GM21390 (cell line): ENCODE measurements at regions not wholly inside any gene's neighbourhood (a gene's known extent, or its start where the extent isn't known, plus 50 kb on each side); places are given as distances from the start of the nearest gene placed in this dataset.

Experiments
- ATAC-seq: cut with Tn5 transposase; IDR thresholded peaks from one replicate; pipeline ENCODE4 v1.9.1; 2021; ENCODE audit not compliant: unreplicated experiment

GRCh38 chr9:118276784-118277183 is 572.6 kb downstream of the TLR4 start:
- ATAC-seq = no peak

DNA sequence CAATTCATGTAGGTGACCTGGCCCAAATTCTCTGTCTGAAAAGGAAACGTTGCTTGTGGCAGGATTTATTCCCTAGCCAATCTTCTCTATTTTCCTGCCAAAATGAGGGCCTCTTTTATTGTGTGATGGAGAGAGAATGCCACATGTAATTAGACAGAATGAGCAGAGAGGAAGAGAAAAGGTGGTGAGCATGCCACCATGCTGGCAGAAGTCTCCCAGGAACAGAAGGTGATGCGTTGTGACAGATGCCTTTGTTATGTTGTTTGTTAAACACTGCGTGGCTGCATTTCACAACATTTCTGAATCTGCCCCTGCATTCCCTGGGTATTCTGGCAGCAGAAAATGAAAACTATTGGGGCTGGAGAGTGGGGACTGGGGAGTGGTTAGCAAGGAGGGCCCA is 577.6 kb downstream of the TLR4 start:
- ATAC-seq = no peak

GRCh38 chr9:118283488-118283887 is 579.3 kb downstream of the TLR4 start:
- ATAC-seq = no peak

- no peak for ATAC-seq
Measured at GRCh38 chr9:118290116-118290515, 585.9 kb downstream of the TLR4 start.

DNA sequence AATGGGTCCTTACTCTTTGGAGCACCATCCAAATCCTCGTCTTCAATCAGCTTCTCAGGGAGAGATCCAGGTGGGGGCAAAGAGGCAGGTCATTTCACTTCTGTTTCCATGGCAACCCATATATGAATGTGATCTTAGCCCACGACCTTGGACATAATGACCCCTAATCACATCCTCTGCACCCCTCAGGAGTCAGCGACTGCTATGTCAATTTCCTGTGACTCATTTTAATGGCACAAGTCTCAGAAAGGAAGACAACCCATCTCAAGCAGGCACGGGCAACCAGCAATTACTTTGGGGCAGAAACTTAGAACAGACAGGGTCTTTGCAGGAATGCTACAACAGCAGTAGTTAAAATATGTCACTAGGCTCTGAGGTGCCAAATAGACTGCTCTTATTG is 591.2 kb downstream of the TLR4 start:
- no peak for ATAC-seq

DNA sequence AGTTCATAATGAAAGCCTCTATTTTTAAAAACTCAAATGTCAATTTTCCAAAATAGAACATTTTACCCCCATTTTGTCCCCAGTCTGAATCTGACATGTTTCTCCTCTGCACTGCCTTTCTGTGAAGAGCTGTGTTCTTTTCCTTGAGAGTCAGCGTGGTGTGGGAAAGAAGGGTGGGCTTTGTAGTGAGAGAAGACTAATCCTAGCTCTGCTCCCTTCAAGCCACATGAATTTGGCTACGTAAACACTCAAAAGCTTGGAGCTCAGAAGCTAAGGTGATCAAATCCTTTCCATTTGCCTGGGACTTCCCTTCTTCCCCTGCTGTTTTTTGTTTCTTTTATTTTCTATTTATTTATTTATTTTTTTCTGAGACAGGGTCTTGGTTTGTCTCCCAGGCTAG is 598.5 kb downstream of the TLR4 start:
- ATAC-seq = no peak

DNA sequence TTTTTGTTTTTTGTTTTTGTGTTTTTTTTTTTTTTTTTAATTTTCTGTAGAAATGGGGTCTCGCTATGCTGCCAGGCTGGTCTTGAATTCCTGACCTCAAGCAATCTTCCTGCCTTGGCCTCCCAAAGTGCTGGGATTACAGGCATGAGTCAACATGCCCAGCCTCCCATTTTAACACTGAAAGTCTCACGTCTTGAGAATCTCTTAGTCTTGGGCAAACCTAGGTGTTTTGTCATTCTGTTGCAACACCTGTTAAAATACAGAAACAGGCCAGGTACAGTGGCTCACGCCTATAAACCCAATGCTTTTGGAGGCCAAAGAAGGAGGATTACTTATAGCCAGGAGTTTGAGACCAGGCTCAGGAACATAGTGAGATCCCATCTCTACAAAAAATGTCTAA is 599.0 kb downstream of the TLR4 start:
- ATAC-seq = no peak

DNA sequence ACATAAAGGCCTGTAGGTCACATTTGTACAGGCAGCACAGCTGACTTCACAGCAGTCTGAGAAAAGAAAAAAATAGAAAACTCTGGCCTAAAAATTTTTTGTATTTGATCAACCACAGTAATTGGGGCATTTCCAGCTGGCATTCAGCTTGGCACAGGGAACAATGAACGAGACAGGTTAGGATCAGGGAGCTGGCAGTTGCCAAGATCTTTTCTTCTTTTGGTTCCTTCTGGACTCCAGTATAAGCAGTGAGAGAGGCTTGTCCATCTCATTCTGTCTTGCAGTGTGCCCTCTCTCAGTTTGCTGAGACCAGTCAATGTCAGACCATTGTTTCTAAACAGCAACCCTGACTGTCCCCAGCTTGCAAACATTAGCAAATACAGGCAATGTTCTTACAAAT is 601.1 kb downstream of the TLR4 start:
- no peak for ATAC-seq

DNA sequence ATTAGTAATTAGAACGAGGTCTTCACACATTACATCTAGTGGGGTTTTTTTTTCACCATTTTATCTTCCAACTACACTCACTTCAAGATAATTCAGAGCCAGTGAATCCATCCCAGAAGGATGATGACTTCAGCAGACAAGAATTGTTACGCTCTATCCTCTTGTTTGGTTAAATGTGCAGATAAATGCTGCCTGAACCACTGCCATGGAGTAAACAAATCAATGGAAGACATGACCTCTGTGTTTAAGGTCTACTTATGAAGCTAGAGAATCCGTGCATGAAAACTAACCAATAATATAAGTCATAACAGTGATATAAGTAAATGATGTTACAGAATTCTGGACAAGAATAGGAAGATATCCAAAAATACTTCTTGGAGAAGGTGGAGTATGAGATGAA is 602.6 kb downstream of the TLR4 start:
- no peak for ATAC-seq

DNA sequence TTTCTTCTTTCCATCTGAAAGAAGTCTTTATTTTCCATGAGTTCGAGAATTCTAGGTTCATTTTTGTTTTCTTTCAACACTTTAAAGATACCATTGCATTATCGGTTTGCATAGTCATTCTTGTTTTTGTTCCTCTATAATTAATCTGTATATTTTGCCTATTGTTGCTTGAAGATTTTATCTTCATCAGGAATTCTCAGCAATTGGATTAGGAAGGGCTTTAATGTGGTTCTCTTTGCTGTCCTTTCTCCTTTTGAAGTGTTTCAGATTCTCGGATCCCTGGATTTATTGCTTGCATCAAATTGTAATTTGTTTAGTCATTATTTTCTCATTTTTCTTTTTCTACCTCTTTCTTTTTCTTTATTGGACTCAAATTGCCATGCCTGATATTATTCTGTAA is 609.8 kb downstream of the TLR4 start:
- no peak for ATAC-seq

GRCh38 chr9:118316831-118317343 is 612.7 kb downstream of the TLR4 start:
- no peak for ATAC-seq

GRCh38 chr9:118318770-118319431 is 614.7 kb downstream of the TLR4 start:
- ATAC-seq = no peak

DNA sequence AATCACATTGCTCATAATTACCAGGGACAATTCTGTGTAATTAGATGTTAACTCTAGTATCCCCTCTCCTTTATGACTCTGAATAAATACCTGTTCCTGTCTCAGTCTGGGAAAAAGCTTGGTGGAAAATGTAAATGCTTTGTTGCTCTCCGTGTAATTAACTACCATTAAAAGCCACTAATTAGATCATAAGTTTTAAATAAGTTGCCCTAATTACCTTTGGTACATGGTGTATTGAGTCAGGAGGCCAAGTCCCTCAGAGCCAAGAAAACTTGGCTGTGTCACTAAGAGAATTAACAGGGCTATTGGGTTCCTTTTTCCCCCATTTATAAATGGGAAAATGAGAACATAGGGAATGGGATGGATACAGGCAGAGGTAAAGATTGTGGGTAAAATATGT is 617.6 kb downstream of the TLR4 start:
- ATAC-seq = no peak

- no peak for ATAC-seq
Measured at GRCh38 chr9:118324706-118325105, 620.5 kb downstream of the TLR4 start.

DNA sequence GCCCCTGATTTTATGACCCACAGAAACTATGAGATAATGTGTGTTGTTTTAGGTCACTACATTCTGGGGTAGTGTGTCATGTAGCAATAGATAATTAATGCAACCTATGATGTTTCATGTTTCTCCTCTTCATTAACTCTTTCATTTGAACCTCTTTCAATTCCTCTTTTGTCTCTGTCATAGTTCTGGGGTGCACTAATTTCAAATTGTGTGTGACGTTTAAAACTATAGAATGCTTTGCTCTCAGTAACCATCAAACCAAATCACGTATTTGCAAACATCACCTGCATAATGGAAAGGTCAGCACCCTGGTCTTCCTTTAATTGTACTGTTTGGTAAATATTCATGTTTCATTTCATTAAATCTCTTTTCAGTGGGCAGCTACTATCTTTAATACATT is 621.6 kb downstream of the TLR4 start:
- ATAC-seq = no peak

- no peak for ATAC-seq
Measured at GRCh38 chr9:118326326-118326725, 622.1 kb downstream of the TLR4 start.

DNA sequence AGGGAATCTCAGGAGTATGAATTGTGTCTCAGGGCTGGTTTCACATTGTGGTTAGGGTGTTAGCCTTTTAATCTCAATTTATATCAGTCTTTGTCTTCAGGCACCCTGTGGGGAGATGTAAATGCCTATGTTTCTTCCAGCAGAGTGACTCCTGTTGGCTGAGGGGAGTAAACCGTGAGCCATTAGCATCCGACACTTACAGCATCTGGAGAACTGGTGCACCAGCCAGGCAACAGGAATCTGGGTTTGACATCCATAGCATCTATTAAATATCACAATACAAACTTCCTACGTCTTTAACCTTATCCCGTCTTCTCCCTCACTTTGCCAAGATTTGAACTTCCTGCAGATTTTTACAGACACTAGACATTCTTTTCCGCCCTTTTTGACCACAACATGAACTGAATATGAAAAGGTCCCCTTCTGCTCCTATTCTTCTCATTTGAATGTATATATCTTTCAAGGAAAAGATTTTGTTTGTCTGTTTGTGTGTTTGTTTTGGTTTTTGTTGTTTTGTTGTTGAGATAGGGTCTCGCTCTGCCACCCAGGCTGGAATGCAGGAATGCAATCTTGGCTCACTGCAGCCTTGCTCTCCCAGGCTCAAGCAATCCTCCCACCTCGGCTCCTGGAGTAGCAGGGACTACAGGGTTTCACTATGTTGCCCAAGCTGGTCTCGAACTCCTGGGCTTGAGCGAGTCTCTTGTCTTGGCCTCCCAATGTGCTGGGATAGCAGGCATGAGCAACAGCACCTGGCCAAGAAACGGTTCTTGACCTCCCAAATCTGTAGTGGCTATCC is 626.2 kb downstream of the TLR4 start:
- no peak for ATAC-seq

DNA sequence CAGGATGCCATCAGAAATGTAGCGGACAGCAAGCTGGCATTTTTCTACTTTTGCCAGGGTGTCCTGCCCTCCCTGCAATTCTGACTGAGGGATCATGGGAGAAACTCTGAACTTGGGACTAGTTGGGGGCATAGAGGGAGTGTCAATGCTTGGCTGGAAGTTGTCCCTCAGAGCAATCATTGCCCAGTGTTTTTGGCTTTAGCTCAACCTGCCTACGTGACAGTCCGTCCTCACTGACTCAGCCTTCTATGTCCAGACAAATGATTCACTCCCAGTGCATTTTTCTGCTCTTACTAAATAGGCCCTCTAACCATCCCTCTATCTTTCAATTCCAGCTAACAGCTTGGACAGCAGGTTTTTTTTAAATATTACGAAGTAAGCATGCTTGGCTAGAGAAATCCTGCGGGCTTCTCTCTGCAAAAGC is 627.4 kb downstream of the TLR4 start:
- ATAC-seq = no peak

GRCh38 chr9:118336250-118336942 is 632.2 kb downstream of the TLR4 start:
- no peak for ATAC-seq

DNA sequence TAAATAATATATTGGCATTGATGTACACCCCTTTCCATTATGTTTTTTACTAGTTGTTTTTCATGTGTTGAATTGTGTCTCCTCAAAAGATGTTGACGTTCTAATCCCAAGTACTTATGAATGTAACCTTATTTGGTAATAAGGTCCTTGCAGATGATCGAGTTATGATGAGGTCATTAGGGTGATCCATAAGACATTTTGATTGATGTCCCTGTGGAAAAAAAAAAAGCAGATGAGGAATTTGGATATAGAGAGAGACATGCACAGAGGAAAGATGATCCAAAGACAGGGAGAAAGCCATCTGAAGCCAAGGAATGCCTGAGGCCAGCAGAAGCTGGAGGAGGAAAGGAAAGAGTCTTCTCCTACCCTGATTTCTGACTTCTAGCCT is 632.7 kb downstream of the TLR4 start:
- no peak for ATAC-seq

DNA sequence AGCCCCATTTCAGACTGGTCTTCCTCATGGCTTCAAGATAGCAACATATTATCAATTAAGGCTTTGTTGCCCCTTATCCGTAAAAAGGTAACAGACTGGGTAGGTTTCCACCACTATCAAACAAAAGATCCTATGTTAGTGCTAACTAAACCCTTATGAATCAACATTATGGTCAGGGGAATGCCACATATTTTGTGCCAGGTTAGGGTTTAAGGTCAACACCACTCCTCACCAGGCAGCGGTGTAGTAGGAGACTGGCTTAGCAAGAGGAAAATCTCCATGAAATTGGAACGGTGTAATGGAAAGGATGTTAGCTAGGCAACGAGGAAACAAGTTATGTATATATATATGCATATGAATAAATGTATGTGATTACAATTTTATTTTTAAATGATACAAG is 655.8 kb downstream of the TLR4 start:
- no peak for ATAC-seq

GRCh38 chr9:118362123-118362522 is 657.9 kb downstream of the TLR4 start:
- no peak for ATAC-seq
